HL-60 (cell line): ENCODE measurements at regions not wholly inside any gene's neighbourhood (a gene's known extent, or its start where the extent isn't known, plus 50 kb on each side); places are given as distances from the start of the nearest gene placed in this dataset.

Experiments used
- DNase-seq, 2 experiments: peaks; one replicate each; pipeline ENCODE4 v3.0.0-alpha.2; 2010 to 2020; ENCODE audit warnings: low read depth in 1 of 2, low spot score in 1 of 2
- H3K27ac ChIP-seq: fragments of 250-450 bp; sonication (Bioruptor Pico); replicated peaks from 2 replicates; pipeline ENCODE4 v1.5.1; 2020; ENCODE audit warnings: mild to moderate bottlenecking, moderate library complexity
- H3K27me3 ChIP-seq: fragments of 250-450 bp; sonication (Bioruptor Pico); 2 replicates; pipeline ENCODE4 v1.5.1; 2021; ENCODE audit warnings: mild to moderate bottlenecking, moderate library complexity; ENCODE audit not compliant: insufficient read depth, poor library complexity, severe bottlenecking
- H3K4me3 ChIP-seq: replicated peaks from 2 replicates; pipeline ENCODE4 v1.5.1; 2011; ENCODE audit warnings: mild to moderate bottlenecking, control low read depth, low read length; ENCODE audit not compliant: insufficient read depth
- CTCF ChIP-seq: IDR thresholded peaks from one replicate; pipeline ENCODE4 v1.5.1; 2011; ENCODE audit warnings: low read length, control low read depth, inconsistent platforms; ENCODE audit not compliant: insufficient read depth
- GABPA ChIP-seq: IDR thresholded peaks from 2 replicates; pipeline ENCODE4 v1.6.1; 2012; ENCODE audit warnings: low read depth
- POLR2AphosphoS5 ChIP-seq: IDR thresholded peaks from 2 replicates; pipeline ENCODE4 v1.6.1; 2012; ENCODE audit warnings: low read depth
- REST ChIP-seq: IDR thresholded peaks from 2 replicates; pipeline ENCODE4 v1.6.1; 2012; ENCODE audit warnings: low read depth; ENCODE audit not compliant: insufficient replicate concordance
- SPI1 ChIP-seq: IDR thresholded peaks from 2 replicates; pipeline ENCODE4 v1.6.1; 2012; ENCODE audit warnings: low read depth, mild to moderate bottlenecking, borderline replicate concordance

- TF ChIP-seq CTCF (no peak), POLR2AphosphoS5 (no peak), SPI1 (no peak), REST (no peak), GABPA (no peak)
- H3K4me3 ChIP-seq, result no peak overlapping the region
- no peak overlapping the region for H3K27ac ChIP-seq
- no peak for DNase-seq
- no peaks in the 10 kb centered on the region for H3K27me3 ChIP-seq
These were observed 60.1 kb upstream of the YWHAQ start for GRCh38 chr2:9690716-9691498.

GRCh38 chr2:9692456-9693195 is 61.8 kb upstream of the YWHAQ start:
- TF ChIP-seq POLR2AphosphoS5 (no peak), GABPA (no peak), CTCF (no peak), REST (no peak), SPI1 (no peak)
- Histone ChIP-seq H3K27ac (no peak overlapping the region), H3K4me3 (no peak overlapping the region), H3K27me3 (no peaks in the 10 kb centered on the region)
- no peak for DNase-seq

- Histone ChIP-seq H3K27me3 (no peaks in the 10 kb centered on the region), H3K27ac (no peak overlapping the region), H3K4me3 (no peak overlapping the region)
- TF ChIP-seq GABPA (no peak), POLR2AphosphoS5 (no peak), REST (no peak), SPI1 (no peak), CTCF (no peak)
- DNase-seq, result no peak
These were observed 62.3 kb upstream of the YWHAQ start for GRCh38 chr2:9693196-9693491.
